Neural cell (in vitro differentiated cells): ENCODE measurements at regions not wholly inside any gene's neighbourhood (a gene's known extent, or its start where the extent isn't known, plus 50 kb on each side); places are given as distances from the start of the nearest gene placed in this dataset.

Experiments
- H2AFZ ChIP-seq: fragments of 200-600, 300-800 bp; sonication (generic), shearing (Covaris generic); 2 replicates; pipeline ENCODE4 v1.6.0; 2014; ENCODE audit warnings: low read depth, mild to moderate bottlenecking, antibody characterized with exemption, low read length, moderate library complexity
- H3F3A ChIP-seq: fragments of 200-600 bp; shearing (Covaris generic); 2 replicates; pipeline ENCODE4 v1.6.1; 2016; ENCODE audit warnings: mild to moderate bottlenecking, moderate library complexity, mixed read lengths, antibody characterized with exemption, low read length; ENCODE audit not compliant: insufficient read depth, poor library complexity, severe bottlenecking
- H3K27ac ChIP-seq: fragments of 200-600, 300-800 bp; sonication (generic), shearing (Covaris generic); 2 replicates; pipeline ENCODE4 v1.5.1; 2014; ENCODE audit warnings: mild to moderate bottlenecking, low read length, moderate library complexity
- H3K27me3 ChIP-seq: fragments of 300-800, 200-600 bp; sonication (generic), shearing (Covaris generic); 2 replicates; pipeline ENCODE4 v1.6.0; 2014; ENCODE audit warnings: mild to moderate bottlenecking, low read depth, low read length, moderate library complexity; ENCODE audit not compliant: insufficient read depth
- H3K36me3 ChIP-seq: fragments of 300-800, 200-600 bp; sonication (generic), shearing (Covaris generic); 2 replicates; pipeline ENCODE4 v1.5.1; 2014; ENCODE audit warnings: mild to moderate bottlenecking, antibody characterized with exemption, low read length, moderate library complexity; ENCODE audit not compliant: insufficient read depth
- H3K4me2 ChIP-seq: fragments of 300-800, 200-600 bp; sonication (generic), shearing (Covaris generic); 2 replicates; pipeline ENCODE4 v1.6.0; 2014; ENCODE audit warnings: mild to moderate bottlenecking, low read length
- H3K4me3 ChIP-seq: fragments of 300-800, 200-600 bp; sonication (generic), shearing (Covaris generic); 2 replicates; pipeline ENCODE4 v1.5.1; 2014; ENCODE audit warnings: mild to moderate bottlenecking, low read length, moderate library complexity
- H3K79me2 ChIP-seq: fragments of 200-600 bp; shearing (Covaris generic); replicated peaks from 2 replicates; pipeline ENCODE4 v1.6.0; 2014; ENCODE audit warnings: mild to moderate bottlenecking, low read length, moderate library complexity; ENCODE audit not compliant: insufficient read depth
- H3K9ac ChIP-seq: fragments of 300-800, 200-600 bp; sonication (generic), shearing (Covaris generic); 2 replicates; pipeline ENCODE4 v1.6.1; 2016; ENCODE audit warnings: mild to moderate bottlenecking, low read length, mixed read lengths
- H3K9me2 ChIP-seq: fragments of 200-600 bp; shearing (Covaris generic); 2 replicates; pipeline ENCODE4 v1.6.1; 2016; ENCODE audit warnings: mild to moderate bottlenecking, low read length, mixed read lengths; ENCODE audit not compliant: insufficient read depth
- H3K9me3 ChIP-seq: fragments of 200-600, 300-800 bp; sonication (generic), shearing (Covaris generic); 2 replicates; pipeline ENCODE4 v1.6.1; 2016; ENCODE audit warnings: mild to moderate bottlenecking, mixed run types, low read length, moderate library complexity, mixed read lengths
- H4K20me1 ChIP-seq: fragments of 200-600 bp; shearing (Covaris generic); 2 replicates; pipeline ENCODE4 v1.6.1; 2016; ENCODE audit warnings: mild to moderate bottlenecking, mixed run types; ENCODE audit not compliant: insufficient read depth
- CTCF ChIP-seq: fragments of 450-650 bp; IDR thresholded peaks from 2 replicates; pipeline ENCODE4 v1.5.1; 2014; ENCODE audit warnings: antibody characterized with exemption, mild to moderate bottlenecking, moderate library complexity; ENCODE audit not compliant: poor library complexity, severe bottlenecking
- EP300 ChIP-seq: fragments of 450-650 bp; conservative IDR thresholded peaks from 2 replicates; pipeline ENCODE4 v1.6.1; 2014; ENCODE audit warnings: antibody characterized with exemption, mild to moderate bottlenecking, moderate library complexity; ENCODE audit not compliant: poor library complexity, severe bottlenecking
- EZH2 ChIP-seq: fragments of 200-600, 300-800 bp; shearing (Covaris generic), sonication (generic); IDR thresholded peaks from 2 replicates; pipeline ENCODE4 v1.6.1; 2014; ENCODE audit warnings: antibody characterized with exemption, low read length, borderline replicate concordance, mild to moderate bottlenecking; ENCODE audit not compliant: insufficient read depth, poor library complexity, severe bottlenecking
- MXI1 ChIP-seq: fragments of 450-650 bp; conservative IDR thresholded peaks from 2 replicates; pipeline ENCODE4 v1.6.1; 2014; ENCODE audit warnings: antibody characterized with exemption, mild to moderate bottlenecking; ENCODE audit not compliant: poor library complexity, severe bottlenecking
- POLR2AphosphoS5 ChIP-seq: IDR thresholded peaks from 2 replicates; pipeline ENCODE4 v1.6.1; 2012
- RAD21 ChIP-seq: fragments of 450-650 bp; conservative IDR thresholded peaks from 2 replicates; pipeline ENCODE4 v1.6.1; 2014; ENCODE audit warnings: antibody characterized with exemption, mild to moderate bottlenecking, moderate library complexity
- REST ChIP-seq: IDR thresholded peaks from 2 replicates; pipeline ENCODE4 v1.6.1; 2012; ENCODE audit warnings: borderline replicate concordance
- SMC3 ChIP-seq: fragments of 450-650 bp; conservative IDR thresholded peaks from 2 replicates; pipeline ENCODE4 v1.6.1; 2014; ENCODE audit warnings: antibody characterized with exemption, mild to moderate bottlenecking, moderate library complexity; ENCODE audit not compliant: poor library complexity
- TAF1 ChIP-seq: IDR thresholded peaks from 2 replicates; pipeline ENCODE4 v1.6.1; 2012; ENCODE audit warnings: low read depth

GRCh38 chr6:149211046-149211571 lies 106.4 kb upstream of the TAB2 start:
- H3K36me3 ChIP-seq, result no peaks in the 10 kb centered on the region
- H3K4me2 ChIP-seq, result no peak overlapping the region
- H4K20me1 ChIP-seq, result no peaks in the 10 kb centered on the region
- H3F3A ChIP-seq, result no peaks in the 10 kb centered on the region
- H3K9ac ChIP-seq, result no peak overlapping the region
- TF ChIP-seq CTCF (no peak), SMC3 (no peak), TAF1 (no peak), POLR2AphosphoS5 (no peak)
- no peaks in the 10 kb centered on the region for H3K9me3 ChIP-seq
- no peak overlapping the region for H3K4me3 ChIP-seq
- H3K79me2 ChIP-seq, result no peaks in the 10 kb centered on the region
- no peaks in the 10 kb centered on the region for H3K9me2 ChIP-seq
- H2AFZ ChIP-seq, result no peak overlapping the region
- H3K27me3 ChIP-seq, result no peaks in the 10 kb centered on the region
- H3K27ac ChIP-seq, result no peak overlapping the region

GRCh38 chr6:149212206-149212605 lies 105.3 kb upstream of the TAB2 start:
- Histone ChIP-seq H3K79me2 (no peaks in the 10 kb centered on the region), H3K9me3 (no peaks in the 10 kb centered on the region), H3K4me2 (no peak overlapping the region), H3K9ac (no peak overlapping the region), H4K20me1 (no peaks in the 10 kb centered on the region), H3K36me3 (no peaks in the 10 kb centered on the region), H3K27me3 (no peaks in the 10 kb centered on the region), H2AFZ (no peak overlapping the region), H3K9me2 (no peaks in the 10 kb centered on the region), H3F3A (no peaks in the 10 kb centered on the region), H3K4me3 (no peak overlapping the region), H3K27ac (no peak overlapping the region)
- TF ChIP-seq CTCF, result no peak

GRCh38 chr6:149212892-149213801 lies 104.4 kb upstream of the TAB2 start:
- H4K20me1 ChIP-seq, result no peaks in the 10 kb centered on the region
- no peak overlapping the region for H3K27ac ChIP-seq
- H3F3A ChIP-seq, result no peaks in the 10 kb centered on the region
- TF ChIP-seq REST (no peak), RAD21 (no peak), EZH2 (no peak), POLR2AphosphoS5 (no peak), SMC3 (no peak), CTCF (no peak), MXI1 (no peak), TAF1 (no peak), EP300 (no peak)
- H3K9me3 ChIP-seq, result no peaks in the 10 kb centered on the region
- no peaks in the 10 kb centered on the region for H3K9me2 ChIP-seq
- H3K27me3 ChIP-seq, result no peaks in the 10 kb centered on the region
- H3K79me2 ChIP-seq, result no peaks in the 10 kb centered on the region
- H2AFZ ChIP-seq, result no peak overlapping the region
- no peak overlapping the region for H3K4me2 ChIP-seq
- H3K4me3 ChIP-seq, result no peak overlapping the region
- no peak overlapping the region for H3K9ac ChIP-seq
- H3K36me3 ChIP-seq, result no peaks in the 10 kb centered on the region
